Muscle of leg (tissue), 3 donors: ENCODE measurements at regions not wholly inside any gene's neighbourhood (a gene's known extent, or its start where the extent isn't known, plus 50 kb on each side); places are given as distances from the start of the nearest gene placed in this dataset.

Source experiments
- DNase-seq: peaks from one replicate; pipeline ENCODE4 v3.0.0; 2013
- H3K27ac ChIP-seq: one replicate; pipeline ENCODE4 v1.5.1; 2013; ENCODE audit warnings: mild to moderate bottlenecking, low read length, control low read depth
- H3K27me3 ChIP-seq: one replicate; pipeline ENCODE4 v1.6.1; 2013; ENCODE audit warnings: low read length; ENCODE audit not compliant: control insufficient read depth, insufficient read depth
- H3K36me3 ChIP-seq: one replicate; pipeline ENCODE4 v1.6.1; 2013; ENCODE audit warnings: low read length; ENCODE audit not compliant: control insufficient read depth, insufficient read depth
- H3K4me1 ChIP-seq: one replicate; pipeline ENCODE4 v1.6.1; 2013; ENCODE audit warnings: low read length; ENCODE audit not compliant: control insufficient read depth, insufficient read depth
- H3K4me3 ChIP-seq: one replicate; pipeline ENCODE4 v1.5.1; 2013; ENCODE audit warnings: low read length, control low read depth
- H3K9me3 ChIP-seq: replicated peaks from 2 replicates; pipeline ENCODE4 v1.6.1; 2013; ENCODE audit warnings: low read depth, low read length; ENCODE audit not compliant: control insufficient read depth
- WGBS: methylation state at CpG from one replicate; pipeline ENCODE4 v1.1.5; 2013; ENCODE audit warnings: missing lambda C conversion rate; ENCODE audit not compliant: insufficient coverage; 5-methylcytosine and 5-hydroxymethylcytosine counted together

DNA sequence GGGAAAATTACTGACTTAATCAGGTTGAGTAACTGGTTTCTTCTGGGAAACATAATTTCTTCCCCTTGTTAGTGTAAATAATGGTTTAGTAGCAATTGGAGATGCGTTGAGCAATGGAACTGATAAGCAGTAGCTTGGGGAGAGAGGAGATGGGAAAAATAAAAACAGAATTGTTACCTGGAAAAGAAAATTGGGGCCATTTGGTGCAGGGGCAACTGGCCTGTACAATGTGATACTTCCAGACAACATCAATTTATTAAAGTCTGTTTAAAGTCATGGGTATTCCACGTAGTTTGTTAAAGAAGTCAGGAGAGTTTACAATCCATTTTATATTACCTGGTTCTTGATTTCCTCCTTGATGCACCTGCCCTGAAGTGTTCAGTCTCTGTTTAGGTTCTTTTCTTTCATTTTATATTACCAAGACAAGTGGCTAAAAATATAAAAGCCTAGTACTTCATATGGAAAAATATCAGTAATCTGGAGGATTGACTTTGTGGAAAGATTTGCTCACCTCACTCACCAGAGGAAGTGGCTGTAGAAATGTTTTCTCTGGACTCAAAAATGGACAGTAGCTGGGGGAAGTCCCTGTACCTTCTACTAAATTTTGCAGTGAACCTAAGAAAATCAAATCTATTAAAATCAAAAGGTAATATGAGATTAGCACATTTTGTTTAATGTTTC lies 161.0 kb downstream of the DDX1 start:
- Histone ChIP-seq H3K36me3 (no peaks in the 10 kb centered on the region), H3K4me1 (peaks cover 9% of the 10 kb centered on the region), H3K27me3 (no peaks in the 10 kb centered on the region), H3K4me3 (no peak overlapping the region), H3K9me3 (peaks cover 2% of the 10 kb centered on the region), H3K27ac (no peak overlapping the region)
- no peak for DNase-seq
- 80% methylated on average over 1 of the region's 2 CpGs for WGBS

DNA sequence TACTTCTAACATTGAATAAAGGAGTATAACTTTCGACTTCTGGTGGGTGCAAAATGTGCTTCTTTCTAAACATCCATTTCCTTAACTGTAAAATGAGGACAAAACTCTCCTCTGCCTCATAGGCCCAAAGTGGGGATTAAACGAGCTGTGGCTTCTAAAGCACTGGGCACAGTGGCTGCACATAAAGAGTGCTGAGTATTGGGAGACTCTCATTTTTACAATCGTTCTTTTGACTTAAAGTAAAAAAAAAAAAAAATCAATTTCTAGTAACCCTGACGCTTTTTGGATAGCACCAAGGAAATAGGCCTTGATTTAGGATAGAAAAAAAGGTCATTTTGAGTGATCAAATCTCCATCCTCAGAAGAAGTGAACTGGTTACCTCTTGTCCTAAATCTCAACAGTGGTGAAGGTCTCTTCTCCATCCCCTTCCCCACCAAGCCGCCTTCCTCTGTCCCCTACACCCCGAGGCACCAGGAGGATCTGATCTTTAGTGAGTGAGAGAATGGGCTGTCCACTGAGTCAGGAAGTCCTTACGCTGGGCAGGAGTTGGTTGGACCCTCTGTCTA lies 161.6 kb downstream of the DDX1 start:
- Histone ChIP-seq H3K27ac (no peak overlapping the region), H3K4me1 (peaks cover 6% of the 10 kb centered on the region), H3K9me3 (peaks cover 2% of the 10 kb centered on the region), H3K4me3 (no peak overlapping the region), H3K27me3 (no peaks in the 10 kb centered on the region), H3K36me3 (no peaks in the 10 kb centered on the region)
- no peak for DNase-seq
- WGBS = no CpG with 5 or more reads among the region's 7 CpGs

DNA sequence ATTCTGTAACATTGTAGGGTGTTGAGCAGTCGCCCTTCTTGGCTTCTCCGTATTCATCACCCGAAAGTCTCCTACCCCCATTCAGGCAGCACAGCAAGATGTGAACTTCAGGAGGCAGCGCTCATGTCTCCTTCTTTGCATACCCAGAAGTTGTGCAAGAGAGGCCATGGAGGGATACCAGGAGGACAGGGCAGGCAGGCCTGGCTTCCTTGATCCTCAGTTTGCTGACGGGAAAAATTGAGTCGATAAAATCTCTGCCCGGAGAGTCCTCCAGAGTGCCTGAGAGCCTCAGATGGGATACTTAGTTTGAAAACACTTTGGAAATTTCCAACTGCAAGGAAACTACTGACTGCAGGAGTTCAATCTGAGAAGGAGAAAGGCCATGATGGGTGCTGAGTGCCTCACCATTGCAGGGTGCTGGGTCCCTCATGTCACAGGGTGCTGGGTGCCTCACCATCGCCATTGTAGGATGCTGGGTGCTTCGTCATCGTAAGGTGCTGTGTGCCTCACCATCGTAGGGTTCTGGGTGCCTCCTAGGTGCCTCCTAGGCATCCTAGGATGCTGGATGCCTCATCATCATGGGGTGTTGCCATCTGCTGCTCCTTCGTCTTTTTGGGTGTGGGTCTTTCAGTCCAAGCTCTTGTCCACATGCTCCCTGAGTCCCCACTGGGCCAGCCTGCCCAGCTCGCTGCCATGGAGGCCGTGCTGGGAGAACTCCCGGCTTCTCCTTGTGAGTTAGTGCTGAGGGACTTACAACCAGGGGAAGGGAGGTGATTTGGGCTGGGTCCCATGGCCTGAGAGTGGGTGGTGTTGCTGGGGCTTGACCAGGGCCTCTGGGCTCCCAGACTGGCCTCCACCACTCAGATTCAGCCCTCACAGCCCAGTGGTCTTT lies 162.4 kb downstream of the DDX1 start:
- Histone ChIP-seq H3K27me3 (no peaks in the 10 kb centered on the region), H3K27ac (no peak overlapping the region), H3K4me1 (peaks cover 4% of the 10 kb centered on the region), H3K36me3 (no peaks in the 10 kb centered on the region), H3K4me3 (no peak overlapping the region), H3K9me3 (peaks cover 2% of the 10 kb centered on the region)
- no peak for DNase-seq
- 92% methylated on average over 12 of the region's 15 CpGs for WGBS

DNA sequence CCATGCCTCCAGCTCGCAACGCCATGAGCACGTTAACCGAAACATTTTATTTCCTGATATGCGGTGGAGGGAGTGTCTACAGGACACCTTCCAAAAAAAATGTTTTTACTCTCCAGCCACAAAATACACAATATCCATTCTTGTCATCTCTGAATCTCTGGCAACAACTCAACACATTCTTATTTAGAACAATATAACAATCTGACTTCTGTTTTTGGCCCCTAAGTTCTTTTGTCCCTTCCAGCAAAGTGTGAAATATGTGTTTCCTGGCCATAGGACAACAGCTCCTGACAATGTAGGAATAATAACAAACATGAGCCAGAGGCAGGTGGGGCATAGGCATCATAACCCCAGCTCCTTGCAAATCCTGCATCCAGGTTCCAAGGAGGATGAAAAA lies 163.0 kb downstream of the DDX1 start:
- Histone ChIP-seq H3K27ac (no peak overlapping the region), H3K9me3 (peaks cover 2% of the 10 kb centered on the region), H3K4me3 (no peak overlapping the region), H3K4me1 (peaks cover 2% of the 10 kb centered on the region), H3K36me3 (no peaks in the 10 kb centered on the region), H3K27me3 (no peaks in the 10 kb centered on the region)
- 87% methylated on average over 5 of the region's 5 CpGs for WGBS
- no peak for DNase-seq

DNA sequence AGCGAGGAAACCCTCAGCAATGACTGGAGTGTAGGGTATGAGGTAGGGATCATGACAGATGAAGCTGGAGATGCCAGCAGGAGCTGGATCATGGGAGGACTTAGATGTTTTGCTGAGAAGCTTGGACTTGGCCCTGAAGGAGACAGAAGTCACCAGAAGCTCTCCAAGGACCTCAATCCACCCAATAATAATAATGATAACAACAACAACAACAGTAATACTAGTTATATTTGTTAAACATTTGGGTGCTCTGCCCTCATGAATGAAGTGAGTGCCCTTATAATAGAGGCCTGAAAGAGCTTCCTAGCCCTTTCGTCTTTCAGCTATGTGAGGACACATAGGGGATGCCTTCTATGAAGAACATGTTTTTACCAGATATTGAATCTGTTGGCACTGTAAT lies 163.9 kb downstream of the DDX1 start:
- Histone ChIP-seq H3K4me1 (no peaks in the 10 kb centered on the region), H3K36me3 (no peaks in the 10 kb centered on the region), H3K27me3 (no peaks in the 10 kb centered on the region), H3K4me3 (no peak overlapping the region), H3K9me3 (peaks cover 2% of the 10 kb centered on the region), H3K27ac (no peak overlapping the region)
- DNase-seq = no peak
- WGBS = 86% methylated on average over 2 of the region's 2 CpGs

DNA sequence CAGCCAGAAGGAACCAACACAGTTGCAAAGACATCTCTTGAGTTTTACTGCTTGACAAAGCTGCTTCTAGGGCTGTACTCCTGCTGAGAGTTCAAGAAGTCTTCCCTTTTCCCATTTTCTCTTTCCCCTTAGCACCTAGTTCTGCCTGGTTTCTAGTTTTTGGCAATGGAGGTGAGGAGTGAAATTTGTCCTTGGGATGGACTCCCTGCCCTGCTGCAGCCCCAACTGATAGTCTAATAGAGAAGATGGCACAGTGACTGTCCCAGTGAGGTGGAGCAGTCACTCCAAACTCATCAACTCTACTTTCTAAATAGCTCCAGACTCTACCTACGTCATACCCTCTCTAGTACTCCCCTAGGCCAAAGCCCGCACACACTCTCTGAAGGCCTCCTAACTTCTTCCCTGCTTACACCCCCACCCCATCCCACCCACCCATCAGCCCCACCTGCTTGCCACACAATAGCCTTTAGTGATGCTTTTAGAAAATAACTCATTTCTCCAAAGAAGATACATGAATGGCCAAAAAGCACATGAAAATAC lies 164.4 kb downstream of the DDX1 start:
- H3K4me3 ChIP-seq = no peak overlapping the region
- H3K27ac ChIP-seq = no peak overlapping the region
- DNase-seq = no peak
- H3K9me3 ChIP-seq = peaks cover 2% of the 10 kb centered on the region
- no peaks in the 10 kb centered on the region for H3K4me1 ChIP-seq
- no peaks in the 10 kb centered on the region for H3K36me3 ChIP-seq
- 100% methylated on average over 2 of the region's 2 CpGs for WGBS
- no peaks in the 10 kb centered on the region for H3K27me3 ChIP-seq

DNA sequence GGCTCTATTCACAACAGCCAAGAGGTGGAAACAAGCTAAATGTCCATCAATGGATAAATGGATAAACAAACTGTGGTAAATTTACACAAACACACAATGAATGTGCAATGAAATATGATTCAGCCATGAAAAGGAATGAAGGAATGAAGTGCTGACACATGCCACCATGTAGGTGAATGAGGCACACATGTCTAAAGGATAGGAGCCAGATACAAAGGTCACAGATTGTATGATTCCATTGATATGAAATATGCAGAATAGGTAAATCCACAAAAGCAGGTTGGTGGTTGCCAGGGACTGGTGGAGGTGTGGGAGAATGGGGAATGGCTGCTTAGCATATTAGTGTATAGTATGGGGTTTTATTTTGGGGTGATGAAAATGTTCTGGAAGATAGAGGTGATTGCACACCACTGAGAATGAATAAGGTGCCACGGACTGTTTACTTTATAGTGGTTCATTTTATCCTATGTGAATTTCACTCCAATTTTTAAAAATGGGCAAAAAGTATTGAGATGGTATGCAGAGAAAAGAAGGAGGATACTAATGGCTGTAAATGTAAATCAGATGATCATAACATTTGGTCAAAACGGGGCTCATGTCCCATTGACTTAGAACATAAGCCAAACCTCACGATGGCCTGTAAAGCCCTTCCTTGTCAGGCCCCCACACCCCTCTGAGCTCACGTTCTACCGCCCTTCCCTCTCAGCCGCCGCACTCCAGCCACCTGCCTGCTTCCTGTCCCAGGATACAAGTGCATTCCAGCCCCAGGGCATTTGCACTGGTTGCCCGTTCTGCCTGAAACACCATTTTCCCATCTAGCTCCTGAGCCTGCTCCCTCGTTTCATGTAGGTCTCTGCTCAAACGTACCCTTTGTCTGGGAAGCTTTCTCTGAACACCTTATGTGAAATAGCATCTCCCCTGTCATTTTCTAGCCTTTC lies 165.5 kb downstream of the DDX1 start:
- no peaks in the 10 kb centered on the region for H3K4me1 ChIP-seq
- 74% methylated on average over 7 of the region's 10 CpGs for WGBS
- H3K27ac ChIP-seq = no peak overlapping the region
- no peak for DNase-seq
- H3K9me3 ChIP-seq = peaks cover 2% of the 10 kb centered on the region
- no peaks in the 10 kb centered on the region for H3K27me3 ChIP-seq
- no peaks in the 10 kb centered on the region for H3K36me3 ChIP-seq
- H3K4me3 ChIP-seq = no peak overlapping the region

DNA sequence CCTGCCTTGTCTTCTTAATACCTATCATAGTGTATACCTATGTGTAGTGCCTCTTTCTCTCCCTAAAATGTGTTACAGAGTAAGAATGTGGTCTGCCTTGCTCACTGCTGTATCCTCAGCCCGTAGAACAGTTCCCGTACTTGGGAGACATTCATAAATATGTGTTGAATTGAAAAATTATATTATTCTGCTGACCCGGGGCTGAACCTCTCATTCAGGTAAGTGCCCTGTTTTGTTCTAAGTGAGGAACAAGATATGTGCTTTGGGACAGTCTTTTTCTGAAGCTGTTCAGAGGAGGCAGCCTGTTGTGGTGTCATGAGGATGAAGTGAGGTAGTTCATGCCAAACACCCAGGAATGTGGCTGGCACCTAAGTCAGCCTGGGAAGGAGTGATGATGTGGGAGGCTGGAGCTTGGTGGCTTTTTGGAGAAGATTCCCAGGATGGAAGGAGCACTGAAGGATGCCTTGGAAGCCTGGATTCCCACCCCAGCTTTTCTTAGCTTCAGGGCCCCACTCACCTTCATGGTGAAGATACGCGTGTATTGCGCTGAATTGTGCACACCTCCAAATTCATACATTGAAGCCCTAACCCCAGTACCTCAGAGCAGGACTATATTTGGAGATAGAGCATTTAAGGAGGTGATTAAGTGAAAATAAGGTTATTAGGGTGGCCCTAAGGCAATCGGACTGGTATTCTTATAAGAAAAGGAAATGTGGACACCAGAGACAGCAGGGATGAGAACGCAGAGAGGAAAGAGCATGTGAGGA lies 166.3 kb downstream of the DDX1 start:
- Histone ChIP-seq H3K4me1 (no peaks in the 10 kb centered on the region), H3K4me3 (no peak overlapping the region), H3K36me3 (no peaks in the 10 kb centered on the region), H3K27me3 (no peaks in the 10 kb centered on the region), H3K27ac (no peak overlapping the region), H3K9me3 (peaks cover 2% of the 10 kb centered on the region)
- no peak for DNase-seq
- WGBS = 93% methylated on average over 5 of the region's 8 CpGs

DNA sequence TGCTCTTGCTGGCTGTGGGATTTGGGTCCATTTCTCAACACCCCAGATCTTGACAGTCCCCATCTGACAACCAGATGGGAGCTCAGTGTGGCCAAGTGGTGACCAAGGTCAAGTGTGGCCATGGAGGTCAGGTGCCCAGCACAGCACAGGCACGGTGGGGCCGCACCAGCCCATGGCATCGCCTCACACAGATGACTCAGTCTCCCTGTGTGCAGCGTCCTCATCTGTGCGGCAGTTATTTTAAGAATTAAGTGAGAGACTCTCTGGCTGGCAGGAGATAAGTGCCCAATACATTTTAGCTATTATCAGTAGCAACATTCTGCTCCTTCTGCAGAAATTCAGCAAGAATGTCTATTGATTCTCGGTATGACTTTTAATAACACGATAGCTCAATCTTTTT lies 167.2 kb downstream of the DDX1 start:
- no peaks in the 10 kb centered on the region for H3K36me3 ChIP-seq
- H3K4me3 ChIP-seq = no peak overlapping the region
- H3K9me3 ChIP-seq = peaks cover 2% of the 10 kb centered on the region
- peaks cover 2% of the 10 kb centered on the region for H3K4me1 ChIP-seq
- no peak overlapping the region for H3K27ac ChIP-seq
- no peak for DNase-seq
- no peaks in the 10 kb centered on the region for H3K27me3 ChIP-seq
- 95% methylated on average over 3 of the region's 7 CpGs for WGBS
